SK-N-MC (cell line): ENCODE measurements at regions not wholly inside any gene's neighbourhood (a gene's known extent, or its start where the extent isn't known, plus 50 kb on each side); places are given as distances from the start of the nearest gene placed in this dataset.

ENCODE experiments used
- EZH2 ChIP-seq: fragments of 200-600 bp; sonication (generic); IDR thresholded peaks from one replicate; pipeline ENCODE4 v1.6.1; 2017; ENCODE audit warnings: antibody characterized with exemption
- FOXP2 ChIP-seq: optimal IDR thresholded peaks from 2 replicates; pipeline ENCODE3; 2011; ENCODE audit warnings: mild to moderate bottlenecking, moderate library complexity; ENCODE audit not compliant: insufficient read depth; ENCODE audit errors: extremely low read length, control extremely low read depth

DNA sequence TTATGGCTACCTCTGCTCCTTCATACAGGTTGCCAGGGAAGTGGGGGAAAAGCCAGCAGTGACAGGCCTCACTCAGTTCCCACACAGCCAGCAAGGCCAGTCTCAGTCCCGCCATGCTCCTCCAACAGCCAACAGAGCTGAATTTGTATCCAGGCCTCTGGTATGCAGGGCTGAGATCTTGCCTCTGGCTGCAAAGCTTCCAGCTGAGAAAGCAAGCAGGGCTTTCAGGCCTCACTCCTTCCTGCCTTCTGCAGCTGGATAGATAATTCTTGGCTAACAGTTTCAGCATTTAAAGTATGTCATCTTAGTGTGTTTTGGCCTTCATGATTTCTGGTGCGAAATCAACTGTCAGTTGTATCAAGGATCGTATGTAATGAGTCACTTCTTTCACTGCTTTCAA, 103.6 kb downstream of the GNL3L start:
- TF ChIP-seq EZH2 (no peak), FOXP2 (no peak)
